Endothelial cell of umbilical vein (primary cell): ENCODE measurements at regions not wholly inside any gene's neighbourhood (a gene's known extent, or its start where the extent isn't known, plus 50 kb on each side); places are given as distances from the start of the nearest gene placed in this dataset.

ENCODE experiments used
- BruUV-seq: library from RNA; stranded (reverse); fragments of 400-500 nt; replicated peaks from 2 replicates; lab custom pipeline; 2021; lab: Mats Ljungman, UMichigan
- CTCF ChIA-PET: fragments of 300-600, 350-600 bp; sonication (Branson Sonifier 250); formaldehyde crosslinking; loops from one replicate; lab custom pipeline; 2021; ENCODE audit warnings: antibody characterized with exemption, inconsistent platforms; lab: Charles Lee
- POLR2A ChIA-PET: fragments of 300-600, 350-600 bp; sonication (Branson Sonifier 250); formaldehyde crosslinking; loops from one replicate; lab custom pipeline; 2021; ENCODE audit warnings: antibody characterized with exemption, inconsistent platforms; lab: Charles Lee
- DNase-seq: peaks from one replicate; pipeline ENCODE4 v3.0.0-alpha.2; 2011; ENCODE audit warnings: low read depth, low spot score
- FAIRE-seq: peaks from 2 replicates; lab custom pipeline; 2011; peaks lifted over from hg19 to GRCh38; lab: Jason Lieb, UNC
- H2AFZ ChIP-seq: 2 replicates; pipeline ENCODE4 v1.6.0; 2012; ENCODE audit warnings: low read depth, low read length, control low read depth, inconsistent platforms
- H3K27ac ChIP-seq: 2 replicates; pipeline ENCODE4 v1.5.1; 2011; ENCODE audit warnings: low read depth, mild to moderate bottlenecking, control low read depth, low read length, moderate library complexity; ENCODE audit not compliant: insufficient read depth
- H3K27me3 ChIP-seq, 2 experiments: 2 replicates each; pipeline versions ENCODE4 v1.6.0 to v1.6.1; 2011; ENCODE audit warnings: low read length in 2 of 2, mixed read lengths in 1 of 2; ENCODE audit not compliant: control insufficient read depth in 2 of 2, insufficient read depth in 2 of 2
- H3K36me3 ChIP-seq, 2 experiments: 2 replicates in 1 of 2; 3 replicates in 1 of 2; pipeline ENCODE4 v1.5.1; 2011; ENCODE audit warnings: low read length in 2 of 2, mild to moderate bottlenecking in 1 of 2, moderate library complexity in 1 of 2; ENCODE audit not compliant: control insufficient read depth in 2 of 2, insufficient read depth in 2 of 2; ENCODE audit errors: extremely low read depth in 1 of 2
- H3K4me1 ChIP-seq: 3 replicates; pipeline ENCODE4 v1.5.1; 2011; ENCODE audit warnings: mild to moderate bottlenecking, low read length; ENCODE audit not compliant: control insufficient read depth, insufficient read depth; ENCODE audit errors: extremely low read depth
- H3K4me2 ChIP-seq: 2 replicates; pipeline ENCODE4 v1.6.1; 2011; ENCODE audit warnings: low read length, control low read depth, mixed read lengths; ENCODE audit not compliant: insufficient read depth
- H3K4me3 ChIP-seq, 3 experiments: fragments of 200-600 bp in 1 of 3; sonication (generic), shearing (Covaris generic) in 1 of 3; replicated peaks in 1 of 3; 2 replicates each; pipeline ENCODE4 v1.5.1; 2011 to 2016; ENCODE audit warnings: control low read depth in 3 of 3, low read length in 3 of 3, mild to moderate bottlenecking in 2 of 3, inconsistent platforms in 1 of 3, low read depth in 1 of 3, moderate library complexity in 1 of 3; ENCODE audit not compliant: insufficient read depth in 1 of 3
- H3K79me2 ChIP-seq: 2 replicates; pipeline ENCODE4 v1.6.0; 2012; ENCODE audit warnings: low read length, inconsistent platforms; ENCODE audit not compliant: control insufficient read depth, insufficient read depth
- H3K9ac ChIP-seq: replicated peaks from 2 replicates; pipeline ENCODE3; 2011; ENCODE audit warnings: low read length, control low read depth; ENCODE audit not compliant: insufficient read depth; ENCODE audit errors: extremely low read depth
- H3K9me1 ChIP-seq: replicated peaks from 3 replicates; pipeline ENCODE4 v1.6.0; 2011; ENCODE audit warnings: mild to moderate bottlenecking, low read length; ENCODE audit not compliant: control insufficient read depth, insufficient read depth; ENCODE audit errors: extremely low read depth
- H3K9me3 ChIP-seq: replicated peaks from 2 replicates; pipeline ENCODE4 v1.5.1; 2012; ENCODE audit warnings: low read length, inconsistent platforms; ENCODE audit not compliant: control insufficient read depth, insufficient read depth
- H4K20me1 ChIP-seq: replicated peaks from 2 replicates; pipeline ENCODE3; 2011; ENCODE audit warnings: mild to moderate bottlenecking, low read length; ENCODE audit not compliant: control insufficient read depth, insufficient read depth; ENCODE audit errors: extremely low read depth
- CTCF ChIP-seq, 2 donors: IDR thresholded peaks; 1 replicate in 1 of 2; 2 replicates in 1 of 2; pipeline ENCODE4 v1.5.1; 2011; ENCODE audit warnings: low read length in 2 of 2, mild to moderate bottlenecking in 2 of 2, moderate library complexity in 2 of 2, control low read depth in 1 of 2, inconsistent platforms in 1 of 2, low read depth in 1 of 2; ENCODE audit not compliant: insufficient read depth in 1 of 2; ENCODE audit errors: extremely low read depth in 1 of 2
- EZH2 ChIP-seq: IDR thresholded peaks from 2 replicates; pipeline ENCODE4 v1.6.1; 2012; ENCODE audit warnings: borderline replicate concordance, low read depth, mild to moderate bottlenecking, moderate library complexity, low read length, inconsistent platforms; ENCODE audit not compliant: severe bottlenecking
- FOS ChIP-seq: IDR thresholded peaks from 2 replicates; pipeline ENCODE4 v1.6.1; 2011; ENCODE audit warnings: mild to moderate bottlenecking, low read length, moderate library complexity, borderline replicate concordance; ENCODE audit not compliant: insufficient read depth
- GATA2 ChIP-seq: IDR thresholded peaks from 2 replicates; pipeline ENCODE4 v1.7.0; 2011; ENCODE audit warnings: low read depth, mild to moderate bottlenecking, moderate library complexity, mixed read lengths, low read length; ENCODE audit not compliant: insufficient read length, insufficient read depth
- JUN ChIP-seq: IDR thresholded peaks from 2 replicates; pipeline ENCODE4 v1.6.1; 2011; ENCODE audit warnings: borderline replicate concordance, low read depth; ENCODE audit not compliant: insufficient read length, insufficient read depth
- MYC ChIP-seq: IDR thresholded peaks from one replicate; pipeline ENCODE4 v1.6.1; 2011; ENCODE audit warnings: mild to moderate bottlenecking, low read depth, low read length
- POLR2A ChIP-seq: IDR thresholded peaks from 2 replicates; pipeline ENCODE4 v1.6.1; 2012; ENCODE audit warnings: low read depth, mild to moderate bottlenecking, control low read depth, low read length
- POLR2AphosphoS5 ChIP-seq: IDR thresholded peaks from 2 replicates; pipeline ENCODE4 v1.6.1; 2012; ENCODE audit warnings: low read depth, mild to moderate bottlenecking, control low read depth, low read length, moderate library complexity; ENCODE audit not compliant: insufficient read depth
- dilution Hi-C: fragments of 300-500 bp; cut with MboI; formaldehyde crosslinking; loops from one replicate; pipeline ENCODE4 v1.15.0; 2019; ENCODE audit warnings: low sequenced_read_pairs; ENCODE audit not compliant: extremely low pct_ligation_motif_present
- intact Hi-C: fragments of 100-400 bp; cut with micrococcal nuclease; formaldehyde crosslinking; loops from one replicate; pipeline ENCODE4 v1.10.0; 2022
- TF ChIP-seq, protein P1 (sequence below): IDR thresholded peaks from 2 replicates; pipeline ENCODE4 v1.6.1; 2011; ENCODE audit not compliant: insufficient read depth, insufficient read length

- dilution Hi-C loops (no loop called here), intact Hi-C loops (loop anchor here (1.0 to 5.0 kb wide), 4 partner anchors 259 to 1608 kb away; no protein-coding TSS in a partner anchor)
- TF ChIP-seq CTCF (IDR thresholded peaks at IDR 0.05; ENCODE audit: extremely low read depth in 1 of 2, insufficient read depth in 1 of 2, low read depth in 1 of 2, low read length in 2 of 2) (peak; percentile 61 to 76), JUN (no peak)
- Histone ChIP-seq H3K9ac (no peak overlapping the region), H3K4me3 (no peak overlapping the region), H4K20me1 (no peaks in the 10 kb centered on the region), H3K9me3 (no peaks in the 10 kb centered on the region), H3K36me3 (no peaks in the 10 kb centered on the region), H3K79me2 (no peaks in the 10 kb centered on the region), H3K27ac (no peak overlapping the region), H2AFZ (no peak overlapping the region), H3K9me1 (no peaks in the 10 kb centered on the region), H3K4me1 (no peaks in the 10 kb centered on the region), H3K27me3 (no peaks in the 10 kb centered on the region), H3K4me2 (no peak overlapping the region)
- ChIA-PET CTCF (interaction anchor here (0.6 to 6.1 kb wide), 34 partner anchors 9 to 1609 kb away, joined by 3 to 75 read pairs (median 4); partner anchors contain the start of gene RTTN), POLR2A (no interaction called here)
- DNase-seq (peak; percentile 67), FAIRE-seq (peak; percentile 91)
- BruUV-seq: no TSS peak
These were observed 166.0 kb downstream of the SOCS6 start for GRCh38 chr18:70454704-70455322.

GRCh38 chr18:70453058-70453775 is 164.4 kb downstream of the SOCS6 start:
- BruUV-seq: no TSS peak
- H3K9me3 ChIP-seq: no peaks in the 10 kb centered on the region
- H3K79me2 ChIP-seq: no peaks in the 10 kb centered on the region
- no peaks in the 10 kb centered on the region for H3K4me1 ChIP-seq
- no peaks in the 10 kb centered on the region for H3K27me3 ChIP-seq
- no peak overlapping the region for H3K9ac ChIP-seq
- H3K9me1 ChIP-seq: no peaks in the 10 kb centered on the region
- intact Hi-C loops (loop anchor here (5.0 kb wide), 2 partner anchors 366 to 1606 kb away; no protein-coding TSS in a partner anchor), dilution Hi-C loops (no loop called here)
- POLR2A ChIA-PET: no interaction called here
- no peaks in the 10 kb centered on the region for H4K20me1 ChIP-seq
- H3K27ac ChIP-seq: no peak overlapping the region
- TF ChIP-seq MYC: no peak
- TF ChIP-seq JUN: no peak
- TF ChIP-seq CTCF (IDR thresholded peaks at IDR 0.05; ENCODE audit: extremely low read depth in 1 of 2, insufficient read depth in 1 of 2, low read depth in 1 of 2, low read length in 2 of 2): no peak
- TF ChIP-seq POLR2AphosphoS5: no peak
- no peak for TF ChIP-seq POLR2A
- TF ChIP-seq FOS: no peak
- TF ChIP-seq, protein P1, sequence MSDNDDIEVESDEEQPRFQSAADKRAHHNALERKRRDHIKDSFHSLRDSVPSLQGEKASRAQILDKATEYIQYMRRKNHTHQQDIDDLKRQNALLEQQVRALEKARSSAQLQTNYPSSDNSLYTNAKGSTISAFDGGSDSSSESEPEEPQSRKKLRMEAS: no peak
- no peak for TF ChIP-seq EZH2
- no peak for TF ChIP-seq GATA2
- no peak for DNase-seq
- H2AFZ ChIP-seq: no peak overlapping the region
- FAIRE-seq: no peak
- no peaks in the 10 kb centered on the region for H3K36me3 ChIP-seq
- H3K4me3 ChIP-seq: no peak overlapping the region
- no peak overlapping the region for H3K4me2 ChIP-seq
- CTCF ChIA-PET: interaction anchor here (1.1 to 6.1 kb wide), 8 partner anchors 19 to 1604 kb away, joined by 3 to 75 read pairs (median 9); no protein-coding TSS in a partner anchor
